HFF-Myc (cell line): ENCODE measurements at regions not wholly inside any gene's neighbourhood (a gene's known extent, or its start where the extent isn't known, plus 50 kb on each side); places are given as distances from the start of the nearest gene placed in this dataset.

Experiments used
- DNase-seq: peaks from one replicate; pipeline ENCODE4 v3.0.0-alpha.2; 2011; ENCODE audit warnings: low read depth; ENCODE audit errors: extremely low read depth
- H3K4me3 ChIP-seq: replicated peaks from 2 replicates; pipeline ENCODE4 v1.5.1; 2011; ENCODE audit warnings: low read depth, mild to moderate bottlenecking, control low read depth, low read length
- CTCF ChIP-seq: IDR thresholded peaks from 2 replicates; pipeline ENCODE4 v1.5.1; 2012; ENCODE audit warnings: mild to moderate bottlenecking, low read depth, low read length, control low read depth; ENCODE audit errors: missing control alignments

- DNase-seq: no peak
- no peak overlapping the region for H3K4me3 ChIP-seq
- TF ChIP-seq CTCF: no peak
These were observed 236.7 kb upstream of the PCSK5 start for GRCh38 chr9:75653750-75654149.

GRCh38 chr9:75657015-75657414, 233.5 kb upstream of the PCSK5 start:
- H3K4me3 ChIP-seq: no peak overlapping the region
- no peak for TF ChIP-seq CTCF
- no peak for DNase-seq

- no peak for DNase-seq
- no peak for TF ChIP-seq CTCF
- H3K4me3 ChIP-seq: no peak overlapping the region
These were observed 232.1 kb upstream of the PCSK5 start for GRCh38 chr9:75658301-75658905.

- H3K4me3 ChIP-seq: no peak overlapping the region
- DNase-seq: no peak
- TF ChIP-seq CTCF: no peak
These were observed 225.9 kb upstream of the PCSK5 start for GRCh38 chr9:75664597-75664996.

- TF ChIP-seq CTCF: no peak
- DNase-seq: no peak
- H3K4me3 ChIP-seq: no peak overlapping the region
These were observed 223.5 kb upstream of the PCSK5 start for GRCh38 chr9:75666856-75667554.

GRCh38 chr9:75669721-75670120, 220.8 kb upstream of the PCSK5 start:
- DNase-seq: no peak

More at GRCh38 chr9:75669721-75670120, 220.8 kb upstream of the PCSK5 start:
- TF ChIP-seq CTCF: no peak
- H3K4me3 ChIP-seq: no peak overlapping the region
